ENCODE measurements at regions not wholly inside any gene's neighbourhood (a gene's known extent, or its start where the extent isn't known, plus 50 kb on each side); places are given as distances from the start of the nearest gene placed in this dataset.

DNA sequence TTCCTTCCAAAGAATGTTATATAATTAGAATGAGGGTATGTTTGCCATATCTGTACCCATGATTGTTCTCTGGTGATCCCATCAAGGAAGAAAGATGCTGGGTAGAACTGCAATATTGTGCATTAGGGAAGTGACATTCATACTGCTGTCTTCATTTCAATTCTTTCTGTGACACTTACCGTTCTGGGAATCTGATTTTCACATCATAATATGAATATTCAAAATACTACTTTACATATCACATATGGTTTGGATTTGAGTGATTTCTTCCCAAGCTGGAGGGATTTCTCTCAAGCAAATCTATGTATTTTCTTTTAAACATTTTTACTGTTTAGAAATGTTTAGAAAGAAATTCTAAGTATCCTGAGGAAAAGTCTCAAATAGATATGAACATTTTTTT is 168.4 kb upstream of the DDX18 start:
- TF ChIP-seq, protein P1, sequence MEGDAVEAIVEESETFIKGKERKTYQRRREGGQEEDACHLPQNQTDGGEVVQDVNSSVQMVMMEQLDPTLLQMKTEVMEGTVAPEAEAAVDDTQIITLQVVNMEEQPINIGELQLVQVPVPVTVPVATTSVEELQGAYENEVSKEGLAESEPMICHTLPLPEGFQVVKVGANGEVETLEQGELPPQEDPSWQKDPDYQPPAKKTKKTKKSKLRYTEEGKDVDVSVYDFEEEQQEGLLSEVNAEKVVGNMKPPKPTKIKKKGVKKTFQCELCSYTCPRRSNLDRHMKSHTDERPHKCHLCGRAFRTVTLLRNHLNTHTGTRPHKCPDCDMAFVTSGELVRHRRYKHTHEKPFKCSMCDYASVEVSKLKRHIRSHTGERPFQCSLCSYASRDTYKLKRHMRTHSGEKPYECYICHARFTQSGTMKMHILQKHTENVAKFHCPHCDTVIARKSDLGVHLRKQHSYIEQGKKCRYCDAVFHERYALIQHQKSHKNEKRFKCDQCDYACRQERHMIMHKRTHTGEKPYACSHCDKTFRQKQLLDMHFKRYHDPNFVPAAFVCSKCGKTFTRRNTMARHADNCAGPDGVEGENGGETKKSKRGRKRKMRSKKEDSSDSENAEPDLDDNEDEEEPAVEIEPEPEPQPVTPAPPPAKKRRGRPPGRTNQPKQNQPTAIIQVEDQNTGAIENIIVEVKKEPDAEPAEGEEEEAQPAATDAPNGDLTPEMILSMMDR (IDR thresholded peaks at IDR 0.05; ENCODE audit: low read depth, low read length): no peak
- no peak for TF ChIP-seq EZH2phosphoT487 (IDR thresholded peaks at IDR 0.05; ENCODE audit: low read depth)

All from OCI-LY3 (cell line).